HFF-Myc (cell line): ENCODE measurements at regions not wholly inside any gene's neighbourhood (a gene's known extent, or its start where the extent isn't known, plus 50 kb on each side); places are given as distances from the start of the nearest gene placed in this dataset.
"Not testable (repeated sequence)": the region's sequence is repeated elsewhere in the genome, so short reads cannot be mapped to it uniquely, and the experiment has no call there.

ENCODE experiments used
- DNase-seq: peaks from one replicate; pipeline ENCODE4 v3.0.0-alpha.2; 2011; ENCODE audit warnings: low read depth; ENCODE audit errors: extremely low read depth
- H3K4me3 ChIP-seq: replicated peaks from 2 replicates; pipeline ENCODE4 v1.5.1; 2011; ENCODE audit warnings: low read depth, mild to moderate bottlenecking, control low read depth, low read length
- CTCF ChIP-seq: IDR thresholded peaks from 2 replicates; pipeline ENCODE4 v1.5.1; 2012; ENCODE audit warnings: mild to moderate bottlenecking, low read depth, low read length, control low read depth; ENCODE audit errors: missing control alignments

DNA sequence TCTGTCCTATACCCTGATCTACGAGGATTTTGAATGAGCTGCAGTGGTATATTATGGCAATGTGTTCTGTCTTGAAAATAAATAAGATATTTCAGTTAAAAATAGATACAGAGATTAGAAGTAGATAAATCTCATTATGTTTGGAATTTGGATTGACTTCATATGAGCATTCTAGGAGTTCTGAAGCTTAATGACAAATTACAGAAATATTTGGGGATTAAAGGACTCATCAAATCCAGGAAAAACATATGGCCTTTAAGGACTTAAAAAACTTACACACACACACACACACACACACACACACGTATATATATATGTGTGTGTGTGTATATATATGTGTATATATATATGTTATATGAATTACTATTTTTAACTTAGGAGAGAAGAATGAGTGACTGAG, 446.9 kb upstream of the CD180 start:
- TF ChIP-seq CTCF, result no peak
- DNase-seq, result no peak
- H3K4me3 ChIP-seq, result no peak overlapping the region

DNA sequence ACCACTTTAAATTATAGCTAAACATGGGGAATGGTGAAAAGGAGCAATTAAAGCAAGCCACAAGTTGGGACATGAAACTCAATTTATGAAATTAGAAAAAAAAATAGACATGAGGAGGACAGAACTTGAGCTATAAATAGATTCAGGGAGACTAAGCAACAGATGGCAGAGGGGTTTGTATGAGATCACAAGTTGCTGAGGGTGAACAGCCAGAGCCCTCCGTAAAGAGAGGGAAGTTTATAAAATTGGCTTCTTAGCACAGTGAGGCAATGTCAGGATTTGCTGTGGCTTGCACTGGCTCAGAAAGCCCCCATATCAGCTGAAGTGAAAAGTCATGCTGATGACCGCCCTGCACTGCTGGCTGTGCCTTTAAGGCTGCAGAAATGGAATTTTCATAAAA, 443.4 kb upstream of the CD180 start:
- no peak for TF ChIP-seq CTCF
- no peak overlapping the region for H3K4me3 ChIP-seq
- no peak for DNase-seq

DNA sequence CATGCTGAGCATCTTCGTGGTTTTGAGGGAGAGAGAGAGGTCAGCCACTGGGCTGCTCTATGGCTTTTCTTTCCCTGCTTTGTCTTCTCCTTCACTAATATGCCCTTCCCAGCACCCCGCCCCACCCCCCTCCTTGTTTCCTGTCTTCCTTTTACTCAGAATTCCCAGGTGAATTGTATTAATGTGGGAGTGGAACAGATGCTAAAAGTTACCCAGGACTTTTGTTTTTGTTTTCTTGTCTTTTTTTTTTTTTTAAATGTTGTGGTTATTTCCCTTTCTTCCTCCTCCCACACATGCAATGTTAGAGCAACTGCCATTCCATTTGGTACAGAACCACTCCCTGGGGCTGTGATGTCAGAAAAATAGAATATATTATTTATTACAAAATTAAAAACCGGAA, 442.7 kb upstream of the CD180 start:
- no peak for TF ChIP-seq CTCF
- no peak overlapping the region for H3K4me3 ChIP-seq
- no peak for DNase-seq

GRCh38 chr5:67636850-67637524, 440.4 kb upstream of the CD180 start:
- no peak for DNase-seq
- no peak overlapping the region for H3K4me3 ChIP-seq
- no peak for TF ChIP-seq CTCF

DNA sequence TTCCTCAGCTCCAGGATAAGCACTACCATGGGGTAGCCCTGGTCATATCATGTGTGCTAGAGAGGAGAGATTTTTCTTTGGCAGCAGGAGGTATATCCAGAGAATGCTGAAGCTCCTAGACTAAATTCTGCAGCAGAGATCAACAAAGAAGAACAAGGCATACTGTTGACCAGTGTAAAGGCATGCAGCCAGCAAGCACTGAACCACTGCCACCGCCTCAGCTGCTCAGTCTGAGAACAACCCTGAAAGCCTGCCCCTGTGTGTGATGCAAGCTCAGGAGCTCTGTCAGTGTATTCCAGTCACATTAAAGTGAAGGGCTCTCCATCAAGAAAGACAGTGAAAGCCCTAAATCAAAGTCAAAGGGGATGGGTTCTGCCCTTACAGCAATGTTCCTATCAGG, 439.5 kb upstream of the CD180 start:
- DNase-seq, result no peak
- H3K4me3 ChIP-seq, result no peak overlapping the region
- TF ChIP-seq CTCF, result no peak

GRCh38 chr5:67627079-67627478, 430.5 kb upstream of the CD180 start:
- not testable (repeated sequence) for H3K4me3 ChIP-seq, DNase-seq

DNA sequence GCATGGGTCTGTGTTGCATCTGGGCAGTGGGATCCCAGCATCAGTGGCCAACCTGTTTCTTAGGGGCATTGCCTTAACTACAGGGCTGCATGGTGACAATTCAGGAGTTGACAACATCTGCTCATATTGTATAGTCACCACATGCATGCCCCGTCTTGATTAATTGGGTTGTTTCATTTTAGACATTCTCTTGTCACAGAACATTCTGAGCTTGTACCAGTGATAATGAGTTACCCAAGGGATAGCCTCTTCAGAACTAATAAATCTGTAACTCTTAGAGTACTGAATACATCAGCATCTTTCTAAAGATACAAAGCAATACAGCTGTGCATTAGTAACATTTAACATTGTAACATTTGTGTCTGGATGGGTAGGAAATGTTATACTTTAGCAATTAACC, 426.5 kb upstream of the CD180 start:
- DNase-seq, result no peak
- TF ChIP-seq CTCF, result no peak

More for the DNA sequence above, 426.5 kb upstream of the CD180 start:
- no peak overlapping the region for H3K4me3 ChIP-seq
